GM23248 (cell line): ENCODE measurements at regions not wholly inside any gene's neighbourhood (a gene's known extent, or its start where the extent isn't known, plus 50 kb on each side); places are given as distances from the start of the nearest gene placed in this dataset.
"Not testable (repeated sequence)": the region's sequence is repeated elsewhere in the genome, so short reads cannot be mapped to it uniquely, and the experiment has no call there.

Experiments used
- DNase-seq: peaks from one replicate; pipeline ENCODE4 v3.0.0-alpha.2; 2015
- H2AFZ ChIP-seq: fragments of 200-600 bp; sonication (generic); 2 replicates; pipeline ENCODE4 v1.6.1; 2016; ENCODE audit warnings: antibody characterized with exemption
- H3F3A ChIP-seq: fragments of 200-600 bp; sonication (generic); 2 replicates; pipeline ENCODE4 v1.6.1; 2016; ENCODE audit warnings: mild to moderate bottlenecking, antibody characterized with exemption, mixed run types; ENCODE audit not compliant: insufficient read depth
- H3K27ac ChIP-seq: fragments of 200-600 bp; sonication (generic); 2 replicates; pipeline ENCODE4 v1.5.1; 2016; ENCODE audit warnings: mild to moderate bottlenecking
- H3K27me3 ChIP-seq: fragments of 200-600 bp; sonication (generic); replicated peaks from 2 replicates; pipeline ENCODE4 v1.6.1; 2016; ENCODE audit warnings: mild to moderate bottlenecking; ENCODE audit not compliant: insufficient read depth
- H3K36me3 ChIP-seq: fragments of 200-600 bp; sonication (generic); 2 replicates; pipeline ENCODE4 v1.6.1; 2016; ENCODE audit warnings: low read depth, mild to moderate bottlenecking
- H3K4me1 ChIP-seq: fragments of 200-600 bp; sonication (generic); 2 replicates; pipeline ENCODE4 v1.6.1; 2016; ENCODE audit warnings: mild to moderate bottlenecking; ENCODE audit not compliant: insufficient read depth
- H3K4me2 ChIP-seq: fragments of 200-600 bp; sonication (generic); one replicate; pipeline ENCODE4 v1.6.1; 2016; ENCODE audit warnings: mild to moderate bottlenecking; ENCODE audit not compliant: unreplicated experiment
- H3K4me3 ChIP-seq: fragments of 200-600 bp; sonication (generic); 2 replicates; pipeline ENCODE4 v1.5.1; 2016; ENCODE audit warnings: mild to moderate bottlenecking
- H3K79me2 ChIP-seq: fragments of 200-600 bp; sonication (generic); 2 replicates; pipeline ENCODE4 v1.6.1; 2016; ENCODE audit warnings: mild to moderate bottlenecking; ENCODE audit not compliant: insufficient read depth
- H3K9ac ChIP-seq: fragments of 200-600 bp; sonication (generic); 2 replicates; pipeline ENCODE4 v1.6.1; 2016; ENCODE audit warnings: mild to moderate bottlenecking
- H3K9me2 ChIP-seq: fragments of 200-600 bp; sonication (generic); 2 replicates; pipeline ENCODE4 v1.6.1; 2016; ENCODE audit warnings: mixed run types, mild to moderate bottlenecking, moderate library complexity; ENCODE audit not compliant: insufficient read depth
- H3K9me3 ChIP-seq: fragments of 200-600 bp; sonication (generic); one replicate; pipeline ENCODE4 v1.6.1; 2017; ENCODE audit warnings: low read depth
- H4K20me1 ChIP-seq: fragments of 200-600 bp; sonication (generic); 2 replicates; pipeline ENCODE4 v1.6.0; 2016; ENCODE audit not compliant: insufficient read depth
- EZH2 ChIP-seq: fragments of 200-600 bp; sonication (generic); IDR thresholded peaks from 2 replicates; pipeline ENCODE4 v1.6.1; 2018; ENCODE audit warnings: antibody characterized with exemption, mild to moderate bottlenecking; ENCODE audit not compliant: insufficient read depth, poor library complexity, severe bottlenecking
- EZH2phosphoT487 ChIP-seq: fragments of 200-600 bp; sonication (generic); IDR thresholded peaks from 2 replicates; pipeline ENCODE4 v1.6.1; 2018; ENCODE audit warnings: antibody characterized with exemption, moderate library complexity, mild to moderate bottlenecking, low read depth; ENCODE audit not compliant: insufficient read depth
- WGBS, 2 experiments: methylation state at CpG; one replicate each; pipeline ENCODE4 v1.1.6; 2015 to 2017; ENCODE audit warnings: low lambda C conversion rate in 2 of 2, low coverage in 1 of 2; ENCODE audit errors: missing lambda C conversion rate in 2 of 2; 5-methylcytosine and 5-hydroxymethylcytosine counted together
- in situ Hi-C: fragments of 300-500 bp; cut with MboI; formaldehyde crosslinking; loops from 2 replicates; pipeline ENCODE4 v1.15.0; 2020

GRCh38 chr2:145750144-145750543 is 1230.2 kb upstream of the ZEB2 start:
- Histone ChIP-seq H3K9me3 (no peaks in the 10 kb centered on the region), H3K9me2 (no peaks in the 10 kb centered on the region), H3K36me3 (no peaks in the 10 kb centered on the region), H3K4me3 (no peak overlapping the region), H4K20me1 (no peaks in the 10 kb centered on the region), H3F3A (peaks cover 23% of the 10 kb centered on the region), H3K27ac (no peak overlapping the region), H3K4me1 (peaks cover 29% of the 10 kb centered on the region), H3K4me2 (no peak overlapping the region), H2AFZ (no peak overlapping the region), H3K9ac (no peak overlapping the region), H3K27me3 (no peaks in the 10 kb centered on the region), H3K79me2 (no peaks in the 10 kb centered on the region)
- WGBS, 2 experiments, result 73 to 78% methylated on average over 2 of the region's 2 CpGs
- TF ChIP-seq EZH2 (no peak), EZH2phosphoT487 (no peak)
- DNase-seq, result no peak
- in situ Hi-C loops, result loop anchor here (10.0 kb wide), 1 partner anchor 1225 kb away; the partner anchor contains the start of gene ZEB2

GRCh38 chr2:145749556-145749955 is 1229.6 kb upstream of the ZEB2 start:
- H3F3A ChIP-seq, result peaks cover 29% of the 10 kb centered on the region
- in situ Hi-C loops, result no loop called here
- H2AFZ ChIP-seq, result no peak overlapping the region
- no peak for DNase-seq
- no peak for TF ChIP-seq EZH2phosphoT487
- no peak for TF ChIP-seq EZH2
- peaks cover 34% of the 10 kb centered on the region for H3K4me1 ChIP-seq
- H3K27ac ChIP-seq, result no peak overlapping the region
- no peaks in the 10 kb centered on the region for H4K20me1 ChIP-seq
- no peak overlapping the region for H3K4me3 ChIP-seq
- H3K9me3 ChIP-seq, result no peaks in the 10 kb centered on the region
- no peak overlapping the region for H3K4me2 ChIP-seq
- H3K36me3 ChIP-seq, result no peaks in the 10 kb centered on the region
- no peaks in the 10 kb centered on the region for H3K9me2 ChIP-seq
- no peak overlapping the region for H3K9ac ChIP-seq
- no peaks in the 10 kb centered on the region for H3K27me3 ChIP-seq
- H3K79me2 ChIP-seq, result no peaks in the 10 kb centered on the region
- WGBS, 2 experiments, result 96 to 98% methylated on average over 1 of the region's 1 CpG

GRCh38 chr2:145748927-145749326 is 1229.0 kb upstream of the ZEB2 start:
- Histone ChIP-seq H2AFZ (no peak overlapping the region), H3K79me2 (no peaks in the 10 kb centered on the region), H3K4me2 (no peak overlapping the region), H3K9me3 (no peaks in the 10 kb centered on the region), H3K36me3 (no peaks in the 10 kb centered on the region), H4K20me1 (no peaks in the 10 kb centered on the region), H3K27me3 (no peaks in the 10 kb centered on the region), H3K27ac (no peak overlapping the region), H3K9ac (no peak overlapping the region), H3K4me1 (peaks cover 36% of the 10 kb centered on the region), H3K9me2 (no peaks in the 10 kb centered on the region), H3K4me3 (no peak overlapping the region), H3F3A (peaks cover 33% of the 10 kb centered on the region)
- 97% methylated on average over 2 of the region's 2 CpGs for whole genome bisulfite sequencing, 2 experiments
- no peak for TF ChIP-seq EZH2phosphoT487
- TF ChIP-seq EZH2, result no peak
- no peak for DNase-seq
- in situ Hi-C loops, result no loop called here

GRCh38 chr2:145747715-145748114 is 1227.8 kb upstream of the ZEB2 start:
- H3K4me2 ChIP-seq, result no peak overlapping the region
- H3K4me1 ChIP-seq, result peaks cover 34% of the 10 kb centered on the region
- no peaks in the 10 kb centered on the region for H3K27me3 ChIP-seq
- H3K36me3 ChIP-seq, result no peaks in the 10 kb centered on the region
- H3K79me2 ChIP-seq, result no peaks in the 10 kb centered on the region
- H4K20me1 ChIP-seq, result no peaks in the 10 kb centered on the region
- H3K9me2 ChIP-seq, result no peaks in the 10 kb centered on the region; the same call in 1 of the 2 replicates
- 96 to 99% methylated on average over 5 of the region's 5 CpGs for WGBS, 2 experiments
- no peak overlapping the region for H3K9ac ChIP-seq
- in situ Hi-C loops, result no loop called here
- DNase-seq, result no peak
- H3F3A ChIP-seq, result peaks cover 31% of the 10 kb centered on the region
- no peaks in the 10 kb centered on the region for H3K9me3 ChIP-seq
- no peak overlapping the region for H3K4me3 ChIP-seq
- H3K27ac ChIP-seq, result no peak overlapping the region
- no peak overlapping the region for H2AFZ ChIP-seq
- no peak for TF ChIP-seq EZH2phosphoT487
- TF ChIP-seq EZH2, result no peak

GRCh38 chr2:145745387-145745721 is 1225.4 kb upstream of the ZEB2 start:
- H4K20me1 ChIP-seq, H3K9me3 ChIP-seq, H3K9me2 ChIP-seq, H2AFZ ChIP-seq, H3K27me3 ChIP-seq, H3K36me3 ChIP-seq, H3K79me2 ChIP-seq, in situ Hi-C loops, H3K4me2 ChIP-seq, H3K9ac ChIP-seq, H3K4me3 ChIP-seq, DNase-seq: not testable (repeated sequence)
- 73 to 79% methylated on average over 4 of the region's 4 CpGs for WGBS, 2 experiments
- Histone ChIP-seq H3F3A (peaks cover 18% of the 10 kb centered on the region), H3K27ac (peak overlapping the region; percentile 45), H3K4me1 (peaks cover 14% of the 10 kb centered on the region)
- 0 out of 2 replicates have a peak, but pooled peaks have one; percentile 0 for TF ChIP-seq EZH2phosphoT487
